ES-I3 (cell line): ENCODE measurements at regions not wholly inside any gene's neighbourhood (a gene's known extent, or its start where the extent isn't known, plus 50 kb on each side); places are given as distances from the start of the nearest gene placed in this dataset.

Experiments used
- H3K36me3 ChIP-seq: 2 replicates; pipeline ENCODE4 v1.6.1; 2013; ENCODE audit warnings: mild to moderate bottlenecking, low read length, control low read depth, moderate library complexity; ENCODE audit not compliant: insufficient read depth
- H3K4me1 ChIP-seq: 2 replicates; pipeline ENCODE4 v1.6.1; 2013; ENCODE audit warnings: mild to moderate bottlenecking, control low read depth, low read length; ENCODE audit not compliant: insufficient read depth
- H3K9ac ChIP-seq: 2 replicates; pipeline ENCODE4 v1.6.1; 2013; ENCODE audit warnings: low read depth, mild to moderate bottlenecking, low read length, moderate library complexity
- H3K9me3 ChIP-seq: 2 replicates; pipeline ENCODE4 v1.6.1; 2013; ENCODE audit warnings: mild to moderate bottlenecking, low read length, moderate library complexity; ENCODE audit not compliant: control insufficient read depth, insufficient read depth

DNA sequence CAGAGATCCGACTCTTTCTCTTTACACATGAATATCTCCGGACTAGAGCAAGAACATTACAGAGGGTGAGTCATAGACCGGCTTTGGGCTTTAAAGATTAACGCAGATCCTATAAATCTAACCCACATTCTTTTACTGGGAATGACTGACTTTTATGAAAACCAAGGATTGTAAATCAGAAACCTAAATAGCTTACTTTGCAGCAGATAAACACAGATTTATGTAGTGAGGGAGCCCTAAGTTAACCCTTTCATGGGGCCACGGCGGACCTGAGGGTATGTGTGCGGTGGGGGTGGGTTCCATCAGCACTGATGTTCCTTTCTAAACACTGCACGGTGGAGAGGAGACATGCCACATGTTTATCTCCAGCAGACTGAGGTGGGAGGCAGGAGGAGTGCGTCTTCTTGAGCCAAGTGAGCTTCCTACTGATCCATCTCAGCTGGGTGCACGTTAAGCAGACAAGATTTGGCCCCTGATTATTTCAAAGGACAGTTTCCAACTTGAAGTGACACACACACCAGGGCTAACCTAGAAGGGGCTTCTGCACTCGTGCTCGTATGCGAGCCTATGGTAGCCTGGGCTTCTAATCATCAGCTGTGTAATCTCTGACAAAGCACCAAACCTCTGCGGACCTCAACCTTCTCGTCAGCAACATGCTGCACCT lies 127.6 kb downstream of the WDR11 start:
- peaks cover 22% of the 10 kb centered on the region for H3K4me1 ChIP-seq
- no peak overlapping the region; the same call in 1 of the 2 replicates for H3K9ac ChIP-seq
- H3K9me3 ChIP-seq, result peaks cover 7% of the 10 kb centered on the region; the same call in 1 of the 2 replicates
- H3K36me3 ChIP-seq, result no peaks in the 10 kb centered on the region

DNA sequence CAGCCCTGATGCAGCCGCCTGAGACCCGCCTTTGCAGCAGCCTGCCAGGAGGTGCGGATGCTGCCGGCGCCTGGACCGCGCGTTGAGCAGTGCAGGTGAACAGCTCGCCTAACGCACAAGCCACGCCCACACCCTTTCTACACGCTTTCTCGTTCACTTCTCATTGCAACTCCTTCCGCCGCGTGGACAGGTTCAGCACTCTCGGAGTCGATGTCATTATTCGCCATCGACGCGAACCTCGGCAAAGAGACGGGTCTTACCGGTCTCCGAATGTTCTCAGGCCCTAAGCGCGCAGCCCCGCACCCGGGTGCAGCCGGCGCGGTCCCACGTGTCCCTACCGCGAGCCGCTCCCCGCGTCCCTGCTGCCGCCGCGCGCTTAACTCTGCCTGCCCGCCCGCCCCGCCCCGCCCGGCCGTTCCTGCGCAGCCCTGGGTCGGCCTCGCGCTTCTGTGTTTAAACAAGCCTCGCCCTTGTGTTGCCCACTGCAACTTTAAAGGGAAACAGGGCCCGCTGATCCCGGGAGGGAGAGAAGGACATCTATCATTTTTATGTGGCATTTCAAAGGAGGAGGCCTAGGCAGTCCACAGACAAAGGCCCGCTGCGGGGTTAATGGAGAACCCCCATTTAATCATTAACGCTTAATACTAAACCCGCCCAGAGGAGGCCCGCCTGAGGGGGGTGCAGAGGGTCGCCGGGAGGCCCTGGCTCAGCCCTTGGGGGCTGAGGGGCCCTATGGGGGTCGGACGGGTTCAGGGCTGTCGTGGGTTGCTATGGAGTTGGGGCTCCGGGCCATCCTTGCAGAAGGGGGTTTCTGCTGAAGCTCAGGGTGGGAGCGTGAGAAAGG lies 128.5 kb downstream of the WDR11 start:
- Histone ChIP-seq H3K9ac (peak overlapping the region; percentile 39; the same call in 1 of the 2 replicates), H3K9me3 (0 out of 2 replicates have a peak, but pooled peaks cover 2% of the 10 kb centered on the region), H3K36me3 (no peaks in the 10 kb centered on the region), H3K4me1 (peaks cover 22% of the 10 kb centered on the region)

DNA sequence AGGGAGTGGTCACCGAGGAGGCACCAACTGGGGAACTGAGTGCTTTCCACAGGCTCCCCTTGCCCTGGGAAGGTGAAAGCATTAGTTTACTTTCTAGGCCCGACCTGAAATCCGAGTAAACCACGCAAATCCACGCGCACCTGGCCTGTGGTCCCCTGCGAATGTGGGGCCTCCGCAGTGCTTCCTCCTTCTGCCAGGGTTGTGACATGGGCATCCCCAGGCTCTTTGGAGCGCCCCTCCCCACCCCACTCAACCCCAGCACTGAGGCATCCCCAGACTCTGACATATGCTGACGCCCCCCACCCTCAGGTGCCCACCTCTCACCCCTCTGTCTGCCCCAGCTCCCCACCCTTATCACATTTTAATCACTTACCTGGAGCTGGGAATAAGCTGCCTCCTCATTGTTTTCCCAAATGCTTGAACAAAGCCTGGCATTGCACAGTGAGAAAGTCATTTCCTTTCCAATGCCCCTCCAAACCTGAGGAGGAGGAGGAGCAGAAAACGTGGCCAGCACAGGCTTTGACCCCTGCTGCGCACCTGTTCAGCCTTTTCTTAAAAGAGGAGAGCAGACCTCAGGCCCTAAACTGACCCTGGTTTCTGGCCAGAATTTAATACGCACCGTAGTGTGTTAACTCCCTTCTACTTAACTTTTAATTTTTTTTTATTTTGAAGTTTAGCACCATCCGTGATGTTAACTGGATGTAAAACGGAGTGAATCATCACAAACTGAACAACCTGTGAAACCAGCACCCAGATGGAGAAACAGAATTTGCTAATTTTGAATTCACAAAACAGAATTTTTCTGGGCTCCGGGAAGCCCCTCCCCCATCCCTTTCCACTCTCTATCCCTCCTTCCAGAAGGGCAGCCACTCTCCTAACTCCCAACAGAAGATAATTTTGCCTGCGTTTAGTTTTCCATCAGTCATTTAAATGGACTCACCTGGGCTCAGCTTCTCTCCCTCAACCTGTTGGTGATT lies 129.4 kb downstream of the WDR11 start:
- peaks cover 22% of the 10 kb centered on the region for H3K4me1 ChIP-seq
- H3K9me3 ChIP-seq, result no peaks in the 10 kb centered on the region
- no peak overlapping the region; the same call in 1 of the 2 replicates for H3K9ac ChIP-seq
- H3K36me3 ChIP-seq, result no peaks in the 10 kb centered on the region

DNA sequence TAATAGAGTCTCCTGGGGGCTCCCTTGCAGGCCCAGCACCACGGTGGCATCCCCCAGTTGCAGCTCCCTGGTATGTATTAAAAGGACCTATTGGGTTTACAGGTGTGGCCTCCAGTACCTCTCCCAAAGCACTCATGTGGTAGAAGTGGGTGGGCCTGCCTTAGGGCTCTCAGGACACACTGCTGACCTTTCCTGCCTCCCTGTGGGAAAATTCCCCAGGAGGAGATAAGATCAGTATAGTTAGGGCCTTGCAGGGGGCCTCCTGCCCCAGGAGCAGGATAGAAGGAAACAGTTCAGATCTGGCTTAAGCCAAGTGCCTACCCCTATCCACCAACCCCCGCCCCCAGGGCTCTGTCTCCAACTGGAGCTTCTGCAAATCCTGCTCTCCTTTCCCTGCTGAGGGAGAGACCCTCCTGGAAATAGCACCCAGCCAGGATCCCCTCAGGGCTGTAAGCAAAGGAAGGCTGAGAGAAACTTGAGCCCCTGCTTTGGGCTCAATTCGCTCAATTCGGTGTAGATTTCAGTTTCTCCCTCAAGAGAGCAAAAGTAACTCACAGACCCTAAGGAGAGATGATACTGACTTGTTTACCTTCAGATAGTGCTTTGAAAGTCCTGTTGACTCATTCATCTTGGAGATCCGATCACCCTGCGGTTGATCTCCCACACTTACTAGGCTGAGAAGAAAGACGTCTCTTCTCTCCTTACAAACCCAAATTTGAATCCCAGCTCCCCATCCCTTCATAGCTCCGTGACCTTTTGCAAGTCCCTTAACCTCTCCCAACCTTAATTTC lies 130.6 kb downstream of the WDR11 start:
- Histone ChIP-seq H3K4me1 (peaks cover 22% of the 10 kb centered on the region), H3K36me3 (no peaks in the 10 kb centered on the region), H3K9me3 (no peaks in the 10 kb centered on the region; the same call in 1 of the 2 replicates)

DNA sequence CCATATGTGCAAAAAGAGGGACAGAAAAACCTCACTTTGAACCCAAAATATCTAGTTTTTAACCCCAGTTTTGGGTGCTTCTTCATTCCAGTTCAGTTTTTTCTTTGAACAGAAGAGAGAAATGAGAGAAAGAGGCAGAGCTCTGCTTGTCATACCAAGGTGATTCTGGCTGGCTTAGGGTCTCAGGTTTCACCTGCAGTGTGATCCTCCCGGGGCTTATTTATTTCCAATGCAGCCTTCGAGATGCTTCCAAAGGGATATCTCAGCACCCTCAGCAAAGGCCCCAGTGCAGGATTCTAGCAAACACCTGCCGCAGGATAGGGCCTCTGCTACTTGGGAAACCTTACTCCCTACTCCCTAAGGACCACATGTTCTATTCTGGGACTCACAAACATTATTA lies 131.3 kb downstream of the WDR11 start:
- Histone ChIP-seq H3K4me1 (peaks cover 22% of the 10 kb centered on the region), H3K9me3 (no peaks in the 10 kb centered on the region; the same call in 1 of the 2 replicates), H3K9ac (no peak overlapping the region), H3K36me3 (no peaks in the 10 kb centered on the region)

More for the DNA sequence above, 130.6 kb downstream of the WDR11 start:
- H3K9ac ChIP-seq, result no peak overlapping the region

DNA sequence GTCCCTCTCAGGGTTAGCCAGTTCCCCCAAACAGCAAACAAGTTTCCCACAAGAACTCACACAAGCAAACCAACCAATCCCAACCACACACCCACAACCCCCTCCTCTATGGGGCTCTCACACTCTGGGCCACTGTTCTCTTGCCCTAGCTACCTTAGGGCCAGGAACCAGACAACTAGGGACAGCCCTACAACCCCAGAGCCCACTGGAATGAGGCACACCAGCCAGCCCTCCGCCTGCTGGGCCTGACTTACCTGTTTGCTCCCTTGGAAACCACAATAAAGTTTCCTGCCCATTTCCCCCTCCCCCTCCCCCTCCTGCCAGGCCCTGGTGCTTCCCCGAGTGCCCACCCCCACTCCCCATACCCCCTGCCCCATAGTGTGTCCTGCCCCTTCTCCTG lies 132.6 kb downstream of the WDR11 start:
- H3K9ac ChIP-seq, result no peak overlapping the region
- peaks cover 22% of the 10 kb centered on the region for H3K4me1 ChIP-seq
- H3K36me3 ChIP-seq, result no peaks in the 10 kb centered on the region
- peaks cover 7% of the 10 kb centered on the region for H3K9me3 ChIP-seq

DNA sequence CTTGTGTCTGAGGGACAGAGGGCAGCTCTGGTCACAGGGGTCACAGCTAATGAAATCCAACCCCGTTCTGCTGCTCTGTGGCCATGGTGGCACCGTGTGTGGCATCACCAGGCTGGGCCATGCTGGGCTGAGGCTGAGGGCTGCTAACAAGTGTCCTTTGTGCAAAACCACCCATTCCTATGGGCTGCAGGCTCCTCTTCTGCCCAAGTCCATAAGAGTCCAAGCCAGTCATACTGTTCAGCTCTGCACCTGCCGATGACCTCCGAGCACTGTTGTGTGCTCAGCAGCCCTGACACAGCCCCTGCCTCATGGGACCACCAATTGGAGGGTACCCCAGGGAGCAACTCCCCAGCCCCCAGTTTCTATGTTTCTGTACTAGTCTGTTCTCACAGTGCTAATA lies 133.1 kb downstream of the WDR11 start:
- Histone ChIP-seq H3K36me3 (no peaks in the 10 kb centered on the region), H3K9me3 (peaks cover 8% of the 10 kb centered on the region), H3K9ac (no peak overlapping the region), H3K4me1 (peaks cover 22% of the 10 kb centered on the region)

DNA sequence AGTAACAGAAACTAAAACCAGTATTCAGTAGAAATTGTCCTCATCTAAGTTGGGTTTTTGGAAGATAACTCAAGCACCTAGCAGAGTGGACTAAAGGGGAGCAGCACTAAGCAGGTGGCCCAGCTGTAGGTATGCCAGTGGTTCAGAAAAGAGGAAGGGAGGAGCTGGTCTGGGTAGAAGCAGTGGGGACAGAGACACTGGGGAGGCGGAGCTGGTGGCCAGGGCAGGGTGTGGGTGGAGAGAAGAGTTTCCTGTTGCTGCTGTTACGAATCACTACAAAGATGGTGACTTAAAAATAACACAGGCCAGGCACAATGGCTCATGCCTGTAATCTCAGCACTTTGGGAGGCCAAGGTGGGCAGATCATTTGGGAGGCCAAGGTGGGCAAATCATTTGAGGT lies 136.2 kb downstream of the WDR11 start:
- H3K9ac ChIP-seq, result no peak overlapping the region
- H3K4me1 ChIP-seq, result peaks cover 3% of the 10 kb centered on the region
- peaks cover 18% of the 10 kb centered on the region for H3K9me3 ChIP-seq
- H3K36me3 ChIP-seq, result no peaks in the 10 kb centered on the region

DNA sequence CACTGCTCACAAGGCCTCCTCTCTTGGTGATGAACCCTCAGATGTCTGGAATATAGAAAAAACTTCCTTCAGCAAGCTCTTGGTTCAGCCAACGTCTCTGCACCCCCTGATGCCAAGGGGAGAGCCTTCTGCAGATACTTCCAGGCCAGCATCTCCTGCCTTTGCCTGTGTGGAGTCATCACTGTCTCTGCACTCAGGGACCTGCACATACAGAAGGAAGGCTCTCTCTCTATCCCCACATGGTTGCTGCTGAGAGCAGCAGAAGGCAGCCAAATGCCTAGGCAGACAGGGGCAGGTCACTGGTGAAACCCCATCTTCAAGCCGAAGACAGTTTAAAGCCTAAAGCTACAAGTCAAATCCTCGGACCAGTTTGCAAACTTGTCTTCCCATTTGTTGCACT lies 137.6 kb downstream of the WDR11 start:
- H3K9ac ChIP-seq, result no peak overlapping the region
- no peaks in the 10 kb centered on the region for H3K4me1 ChIP-seq
- peaks cover 18% of the 10 kb centered on the region for H3K9me3 ChIP-seq
- H3K36me3 ChIP-seq, result no peaks in the 10 kb centered on the region

DNA sequence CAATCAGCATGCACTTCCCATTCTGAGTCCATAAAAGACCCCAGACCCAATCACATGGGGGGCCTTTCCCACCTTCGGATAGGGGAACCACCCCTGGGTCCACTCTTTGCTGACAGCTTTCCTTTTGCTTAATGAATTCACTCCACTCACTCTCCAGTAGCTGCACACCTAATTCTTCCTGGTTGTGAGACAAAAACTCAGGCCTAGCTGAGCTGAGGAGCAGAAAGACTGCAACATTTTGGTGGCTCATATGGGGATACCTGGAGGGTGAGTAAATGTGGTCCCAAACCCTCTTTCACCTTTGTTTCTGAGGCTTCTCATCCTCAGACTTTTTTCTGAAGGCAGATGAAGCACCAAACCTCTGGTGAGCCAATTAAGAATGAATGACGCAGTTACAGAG lies 138.1 kb downstream of the WDR11 start:
- Histone ChIP-seq H3K4me1 (no peaks in the 10 kb centered on the region), H3K9ac (no peak overlapping the region), H3K36me3 (no peaks in the 10 kb centered on the region), H3K9me3 (peaks cover 18% of the 10 kb centered on the region)

DNA sequence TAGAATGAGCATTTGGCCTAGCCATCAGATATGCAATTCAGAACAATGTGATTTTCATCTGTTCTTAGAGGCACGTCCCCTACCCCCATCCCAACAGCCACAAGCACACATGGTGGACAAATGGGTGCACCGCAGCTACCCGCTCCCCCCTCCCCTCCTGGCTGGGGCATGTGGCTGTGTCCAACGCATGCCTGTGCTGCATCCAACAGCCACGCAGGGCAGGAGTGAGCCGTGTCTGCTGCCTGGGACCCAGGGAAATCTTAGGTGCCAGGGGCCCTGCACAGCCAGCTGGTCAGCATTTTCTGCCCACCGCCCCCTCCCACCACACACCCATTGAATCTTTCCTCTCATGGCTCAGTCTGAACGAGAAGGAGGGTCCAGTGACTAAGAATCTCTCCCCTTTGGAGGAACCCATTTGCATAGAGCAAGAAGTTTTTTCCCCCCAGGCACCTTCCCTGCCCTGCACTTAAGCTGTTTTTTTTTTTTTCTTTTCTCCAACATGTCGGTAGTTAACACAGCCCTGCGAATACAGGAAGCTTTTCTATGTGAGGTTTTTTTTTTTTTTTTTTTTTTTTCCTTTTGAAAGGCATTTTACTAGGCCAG lies 138.9 kb downstream of the WDR11 start:
- Histone ChIP-seq H3K4me1 (no peaks in the 10 kb centered on the region), H3K9ac (no peak overlapping the region), H3K36me3 (no peaks in the 10 kb centered on the region), H3K9me3 (peaks cover 18% of the 10 kb centered on the region)

DNA sequence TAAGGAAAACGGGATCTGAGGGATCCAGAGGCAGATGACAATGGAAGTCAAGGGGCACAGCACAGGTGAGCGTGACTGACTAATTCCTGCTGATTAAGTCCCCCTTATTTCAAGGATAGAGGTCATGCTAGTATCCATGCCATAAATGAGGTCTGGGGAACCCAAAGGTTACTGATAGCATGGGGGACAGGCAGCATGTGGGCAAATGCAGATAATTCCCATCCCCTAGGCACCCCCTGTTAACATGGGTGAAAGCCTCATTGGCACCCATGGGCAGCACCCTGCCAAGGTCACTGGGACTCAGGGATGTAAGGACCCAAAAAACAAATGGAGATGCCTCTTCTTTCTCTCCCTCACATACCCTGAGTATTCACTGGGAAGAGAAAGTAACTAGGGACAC lies 139.7 kb downstream of the WDR11 start:
- peaks cover 18% of the 10 kb centered on the region for H3K9me3 ChIP-seq
- H3K36me3 ChIP-seq, result no peaks in the 10 kb centered on the region
- H3K4me1 ChIP-seq, result no peaks in the 10 kb centered on the region

DNA sequence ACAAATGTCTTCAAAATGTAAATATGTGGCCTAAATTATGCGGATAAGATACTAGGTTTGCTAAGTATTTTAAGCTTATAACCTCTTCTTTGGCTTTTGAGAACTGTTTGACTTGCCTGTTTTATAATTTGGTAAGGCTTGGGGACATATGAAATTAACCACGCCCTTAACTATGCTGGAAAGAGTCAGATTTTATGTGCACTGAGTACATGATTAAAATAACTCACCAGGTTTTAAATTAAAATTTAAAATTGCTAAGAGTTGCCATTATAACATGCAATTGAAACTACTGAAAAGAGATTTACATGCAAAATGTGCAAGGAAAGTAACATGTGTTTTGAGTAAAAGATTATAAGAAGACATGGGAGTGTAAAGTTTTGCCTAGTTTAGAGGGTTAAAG lies 141.9 kb downstream of the WDR11 start:
- no peaks in the 10 kb centered on the region for H3K36me3 ChIP-seq
- H3K9me3 ChIP-seq, result peaks cover 14% of the 10 kb centered on the region
- H3K9ac ChIP-seq, result no peak overlapping the region
- H3K4me1 ChIP-seq, result no peaks in the 10 kb centered on the region

More for the DNA sequence above, 139.7 kb downstream of the WDR11 start:
- no peak overlapping the region for H3K9ac ChIP-seq
